GM12865 (cell line): ENCODE measurements at regions not wholly inside any gene's neighbourhood (a gene's known extent, or its start where the extent isn't known, plus 50 kb on each side); places are given as distances from the start of the nearest gene placed in this dataset.
"Not testable (repeated sequence)": the region's sequence is repeated elsewhere in the genome, so short reads cannot be mapped to it uniquely, and the experiment has no call there.

Experiments
- DNase-seq: peaks from one replicate; pipeline ENCODE4 v3.0.0; 2010; ENCODE audit warnings: low read depth
- H3K4me3 ChIP-seq: 2 replicates; pipeline ENCODE4 v1.5.1; 2011; ENCODE audit warnings: mild to moderate bottlenecking, low read depth, low read length, control low read depth
- TF ChIP-seq, protein P1 (sequence below): IDR thresholded peaks from 2 replicates; pipeline ENCODE4 v1.5.1; 2011; ENCODE audit warnings: low read length, control low read depth, low read depth, inconsistent platforms; ENCODE audit not compliant: insufficient read depth; ENCODE audit errors: missing control alignments

GRCh38 chr9:42852133-42852930 is 668.9 kb downstream of the SPATA31A6 start:
- H3K4me3 ChIP-seq, result peak overlapping the region; percentile 45
- TF ChIP-seq, protein P1, sequence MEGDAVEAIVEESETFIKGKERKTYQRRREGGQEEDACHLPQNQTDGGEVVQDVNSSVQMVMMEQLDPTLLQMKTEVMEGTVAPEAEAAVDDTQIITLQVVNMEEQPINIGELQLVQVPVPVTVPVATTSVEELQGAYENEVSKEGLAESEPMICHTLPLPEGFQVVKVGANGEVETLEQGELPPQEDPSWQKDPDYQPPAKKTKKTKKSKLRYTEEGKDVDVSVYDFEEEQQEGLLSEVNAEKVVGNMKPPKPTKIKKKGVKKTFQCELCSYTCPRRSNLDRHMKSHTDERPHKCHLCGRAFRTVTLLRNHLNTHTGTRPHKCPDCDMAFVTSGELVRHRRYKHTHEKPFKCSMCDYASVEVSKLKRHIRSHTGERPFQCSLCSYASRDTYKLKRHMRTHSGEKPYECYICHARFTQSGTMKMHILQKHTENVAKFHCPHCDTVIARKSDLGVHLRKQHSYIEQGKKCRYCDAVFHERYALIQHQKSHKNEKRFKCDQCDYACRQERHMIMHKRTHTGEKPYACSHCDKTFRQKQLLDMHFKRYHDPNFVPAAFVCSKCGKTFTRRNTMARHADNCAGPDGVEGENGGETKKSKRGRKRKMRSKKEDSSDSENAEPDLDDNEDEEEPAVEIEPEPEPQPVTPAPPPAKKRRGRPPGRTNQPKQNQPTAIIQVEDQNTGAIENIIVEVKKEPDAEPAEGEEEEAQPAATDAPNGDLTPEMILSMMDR, result peak; percentile 29
- DNase-seq, result peak; percentile 75

- DNase-seq, H3K4me3 ChIP-seq: not testable (repeated sequence)
Observed at GRCh38 chr9:42860133-42860532, 676.7 kb downstream of the SPATA31A6 start.

- not testable (repeated sequence) for H3K4me3 ChIP-seq, DNase-seq
Observed at GRCh38 chr9:42862465-42862864, 679.0 kb downstream of the SPATA31A6 start.
